KOPT-K1 (cell line): ENCODE measurements at regions not wholly inside any gene's neighbourhood (a gene's known extent, or its start where the extent isn't known, plus 50 kb on each side); places are given as distances from the start of the nearest gene placed in this dataset.

ENCODE experiments used
- H3K27ac ChIP-seq: fragments of 200-600 bp; sonication (generic); 2 replicates; pipeline ENCODE4 v1.5.1; 2016; ENCODE audit warnings: antibody characterized with exemption, mild to moderate bottlenecking, low read depth, low read length; ENCODE audit not compliant: poor library complexity, severe bottlenecking
- H3K36me3 ChIP-seq: fragments of 200-600 bp; sonication (generic); 2 replicates; pipeline ENCODE4 v1.5.1; 2017; ENCODE audit warnings: antibody characterized with exemption, mild to moderate bottlenecking, low read length, moderate library complexity; ENCODE audit not compliant: insufficient read depth
- H3K9me3 ChIP-seq: fragments of 200-600 bp; sonication (generic); 2 replicates; pipeline ENCODE4 v1.5.1; 2017; ENCODE audit warnings: antibody characterized with exemption, low read length, mild to moderate bottlenecking; ENCODE audit not compliant: insufficient read depth, poor library complexity, severe bottlenecking

GRCh38 chr6:156617376-156617775, 159.8 kb upstream of the ARID1B start:
- H3K9me3 ChIP-seq, result peaks cover 17% of the 10 kb centered on the region
- H3K27ac ChIP-seq, result no peak overlapping the region
- no peaks in the 10 kb centered on the region for H3K36me3 ChIP-seq

- Histone ChIP-seq H3K9me3 (peaks cover 26% of the 10 kb centered on the region), H3K36me3 (no peaks in the 10 kb centered on the region), H3K27ac (no peak overlapping the region)
Observed at GRCh38 chr6:156616495-156616894, 160.7 kb upstream of the ARID1B start.

GRCh38 chr6:156613996-156614395, 163.2 kb upstream of the ARID1B start:
- no peaks in the 10 kb centered on the region for H3K36me3 ChIP-seq
- H3K9me3 ChIP-seq, result peaks cover 26% of the 10 kb centered on the region
- no peak overlapping the region for H3K27ac ChIP-seq

DNA sequence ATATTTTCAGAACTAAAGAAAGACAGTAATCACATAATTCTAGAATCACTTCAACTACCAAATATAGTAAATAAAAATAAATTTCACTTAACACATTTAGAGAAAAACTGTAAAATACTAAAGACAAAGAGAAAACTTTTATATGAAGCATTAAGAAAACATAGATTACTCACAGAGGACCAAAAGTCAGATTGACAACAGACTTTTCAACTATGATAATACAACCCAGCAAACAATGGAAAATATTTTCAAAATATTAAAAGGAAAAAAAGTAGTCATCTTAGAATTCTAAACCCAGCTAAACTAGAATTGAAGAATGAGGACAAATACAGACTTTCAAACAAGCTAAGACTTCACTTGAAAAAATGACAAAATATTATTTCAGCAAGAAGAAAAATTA, 164.8 kb upstream of the ARID1B start:
- Histone ChIP-seq H3K9me3 (peaks cover 26% of the 10 kb centered on the region), H3K36me3 (no peaks in the 10 kb centered on the region), H3K27ac (no peak overlapping the region)

GRCh38 chr6:156602066-156602385, 175.2 kb upstream of the ARID1B start:
- H3K36me3 ChIP-seq, result no peaks in the 10 kb centered on the region
- H3K27ac ChIP-seq, result no peak overlapping the region
- H3K9me3 ChIP-seq, result no peaks in the 10 kb centered on the region

DNA sequence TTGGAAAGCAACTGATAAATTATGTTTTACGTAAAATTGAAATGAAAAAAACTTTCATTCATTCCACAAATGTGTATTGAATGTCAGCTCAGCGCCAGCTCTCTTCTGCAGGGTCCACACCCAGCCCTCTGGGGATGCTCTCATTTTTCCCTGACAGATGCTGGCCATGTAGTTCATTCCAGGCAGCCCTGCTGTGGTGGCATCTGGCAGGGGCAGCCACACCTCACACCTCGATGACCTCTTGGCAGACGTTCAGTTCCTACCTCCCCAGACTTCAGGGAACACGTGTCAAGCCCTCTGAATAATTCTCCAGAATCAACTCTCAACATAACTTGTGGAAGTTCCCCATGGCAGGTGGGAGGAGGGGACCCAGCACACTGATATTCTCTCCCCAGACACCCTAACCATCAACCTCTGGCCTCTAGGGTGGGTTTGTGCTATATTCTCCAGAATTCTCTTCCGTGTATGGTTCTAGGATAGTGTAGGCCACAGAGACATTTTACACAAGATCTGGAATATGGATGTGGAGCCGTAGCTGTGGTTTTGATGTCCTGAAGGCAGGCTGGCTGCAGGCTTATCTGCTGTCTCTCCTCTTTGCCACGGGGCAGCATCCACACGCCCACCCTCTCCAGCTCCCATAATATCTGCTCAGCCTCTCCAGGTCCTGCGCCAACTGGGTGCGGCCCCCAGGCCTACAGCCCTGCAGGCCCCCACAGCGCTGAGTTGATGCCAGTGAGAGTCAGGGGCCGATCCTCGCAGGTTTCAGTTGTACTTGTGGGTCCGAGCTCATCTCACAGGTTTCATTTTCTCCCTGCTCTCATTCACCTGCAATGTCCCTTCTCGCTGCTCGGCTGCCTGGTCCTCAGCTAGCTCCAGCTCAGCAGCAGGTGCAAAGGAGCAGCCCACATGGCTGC, 175.8 kb upstream of the ARID1B start:
- H3K27ac ChIP-seq, result no peak overlapping the region
- no peaks in the 10 kb centered on the region for H3K9me3 ChIP-seq
- no peaks in the 10 kb centered on the region for H3K36me3 ChIP-seq

DNA sequence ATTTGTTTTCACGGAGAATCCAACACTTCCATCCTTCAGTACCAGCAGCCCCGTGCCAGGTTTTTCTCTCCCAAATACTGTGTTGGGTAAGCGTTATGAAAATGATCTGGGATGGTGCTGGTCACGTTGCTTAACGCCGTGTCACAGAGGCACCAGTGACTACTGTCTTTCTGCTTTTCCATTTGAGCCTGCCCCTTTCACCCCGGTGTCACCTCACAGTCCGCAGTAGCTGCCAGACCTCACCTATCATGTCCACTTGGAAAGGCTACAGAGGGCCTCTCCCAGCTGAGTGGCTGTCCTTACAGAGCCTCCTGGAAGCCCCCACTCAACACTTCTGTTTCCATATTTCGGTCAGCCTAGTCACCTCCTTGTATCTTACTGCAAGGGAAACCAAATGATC, 176.5 kb upstream of the ARID1B start:
- Histone ChIP-seq H3K9me3 (no peaks in the 10 kb centered on the region), H3K27ac (no peak overlapping the region)

GRCh38 chr6:156599978-156600590, 177.1 kb upstream of the ARID1B start:
- no peaks in the 10 kb centered on the region for H3K36me3 ChIP-seq
- H3K9me3 ChIP-seq, result no peaks in the 10 kb centered on the region
- no peak overlapping the region for H3K27ac ChIP-seq

More for the DNA sequence above, 176.5 kb upstream of the ARID1B start:
- no peaks in the 10 kb centered on the region for H3K36me3 ChIP-seq

DNA sequence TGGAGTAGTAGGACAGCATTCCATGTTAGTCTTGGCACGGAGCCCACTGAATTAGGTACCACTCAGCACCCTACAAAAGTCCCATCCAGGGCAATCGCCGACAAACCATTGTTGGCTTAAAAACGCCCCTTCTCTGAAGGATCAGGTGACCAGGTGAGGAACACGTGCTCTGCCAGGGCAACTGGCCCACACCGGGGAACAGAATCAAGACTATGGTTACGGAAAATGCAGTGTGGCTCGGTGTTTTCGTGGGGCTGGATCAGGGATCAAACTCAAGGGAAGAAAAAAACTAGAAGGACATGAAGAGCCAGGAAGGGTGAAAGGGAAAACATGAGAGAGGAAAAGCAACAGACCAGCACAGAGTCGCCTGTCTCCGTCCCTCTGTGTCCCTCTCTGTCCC, 177.8 kb upstream of the ARID1B start:
- Histone ChIP-seq H3K27ac (no peak overlapping the region), H3K9me3 (no peaks in the 10 kb centered on the region)

DNA sequence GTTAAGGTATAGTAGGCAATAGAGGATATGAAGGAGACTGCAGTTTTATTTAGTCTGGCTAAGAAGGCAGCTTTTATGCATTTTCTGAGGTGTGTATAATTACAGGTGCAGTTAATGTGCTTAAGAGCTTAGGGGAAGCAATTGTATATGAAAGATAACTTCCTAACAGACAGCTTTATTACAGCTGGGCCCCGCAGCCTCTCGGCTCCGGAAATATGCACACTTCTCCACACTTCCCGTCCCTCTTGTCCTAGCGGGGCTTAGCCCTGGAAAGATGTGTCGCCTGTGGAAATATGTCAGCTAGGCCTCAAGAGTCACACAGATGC, 178.4 kb upstream of the ARID1B start:
- H3K27ac ChIP-seq, result no peak overlapping the region
- no peaks in the 10 kb centered on the region for H3K9me3 ChIP-seq
- no peaks in the 10 kb centered on the region for H3K36me3 ChIP-seq

More for the DNA sequence above, 177.8 kb upstream of the ARID1B start:
- H3K36me3 ChIP-seq, result no peaks in the 10 kb centered on the region

- Histone ChIP-seq H3K9me3 (no peaks in the 10 kb centered on the region), H3K27ac (no peak overlapping the region), H3K36me3 (no peaks in the 10 kb centered on the region)
Observed at GRCh38 chr6:156598071-156598854, 178.9 kb upstream of the ARID1B start.

DNA sequence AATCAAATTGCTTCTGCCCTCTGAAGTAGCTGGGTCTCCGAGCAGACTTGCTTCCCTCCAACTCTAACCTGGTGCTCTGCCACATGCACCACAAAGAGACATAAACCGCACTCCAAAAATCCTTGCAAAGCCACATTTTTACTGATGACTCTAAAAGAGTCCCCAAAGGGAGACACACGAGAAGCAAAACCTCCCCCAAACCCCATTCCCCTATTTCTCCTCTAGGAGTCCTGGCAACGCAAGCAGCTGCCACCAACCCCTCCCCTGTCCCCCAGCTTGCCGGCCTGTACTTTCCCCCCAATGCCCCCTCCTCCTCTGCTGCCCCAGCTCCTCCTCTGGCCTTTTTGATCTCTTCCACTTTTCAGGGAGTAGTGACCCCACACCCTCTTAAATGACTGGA, 180.1 kb upstream of the ARID1B start:
- Histone ChIP-seq H3K36me3 (no peaks in the 10 kb centered on the region), H3K9me3 (no peaks in the 10 kb centered on the region), H3K27ac (no peak overlapping the region)

DNA sequence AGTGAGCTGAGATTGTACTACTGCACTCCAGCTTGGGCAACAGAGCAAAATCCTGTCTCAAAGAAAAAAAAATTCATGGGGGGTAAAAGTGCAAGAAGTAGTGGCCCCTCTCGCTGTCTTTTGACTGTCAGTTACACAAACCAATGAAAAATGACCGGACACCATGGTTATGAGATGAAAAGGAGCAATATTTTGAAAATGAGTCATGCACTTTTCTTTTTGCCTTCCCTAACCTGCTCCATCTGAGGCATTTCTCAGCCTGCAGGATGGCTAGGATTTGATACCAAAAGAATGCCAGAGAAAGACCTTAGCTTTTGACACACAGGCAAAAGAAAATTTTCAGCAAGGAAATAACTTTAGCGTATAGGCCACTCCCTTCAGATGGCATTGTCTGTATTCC, 181.7 kb upstream of the ARID1B start:
- no peak overlapping the region for H3K27ac ChIP-seq
- no peaks in the 10 kb centered on the region for H3K36me3 ChIP-seq
- H3K9me3 ChIP-seq, result peaks cover 3% of the 10 kb centered on the region

DNA sequence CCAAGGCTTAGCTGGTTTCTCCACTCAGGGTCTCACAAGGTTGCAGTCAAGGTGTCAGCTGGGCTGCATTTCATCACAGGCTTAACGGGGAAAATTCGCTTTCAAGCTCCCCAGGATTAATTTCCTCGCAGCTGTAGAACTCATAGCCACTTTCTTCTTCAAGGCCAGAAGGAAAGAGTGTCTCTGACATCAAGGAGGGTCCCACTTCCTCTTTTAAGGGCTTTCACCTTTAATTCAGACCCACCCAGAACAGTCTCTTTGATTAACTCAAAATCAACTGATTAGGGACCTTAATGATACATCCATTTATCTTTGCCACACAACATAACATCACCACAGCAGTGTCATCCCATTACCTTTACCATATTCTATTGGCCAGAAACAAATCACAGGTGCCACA, 183.3 kb upstream of the ARID1B start:
- Histone ChIP-seq H3K9me3 (peaks cover 3% of the 10 kb centered on the region), H3K27ac (no peak overlapping the region), H3K36me3 (no peaks in the 10 kb centered on the region)

GRCh38 chr6:156593127-156593526, 184.1 kb upstream of the ARID1B start:
- peaks cover 3% of the 10 kb centered on the region for H3K9me3 ChIP-seq
- no peak overlapping the region for H3K27ac ChIP-seq
- H3K36me3 ChIP-seq, result no peaks in the 10 kb centered on the region
